Hematopoietic multipotent progenitor cell treated with erythropoietin and hydrocortisone succinate and interleukin-3 and kit ligand, for 4 days (in vitro differentiated cells): ENCODE measurements at regions not wholly inside any gene's neighbourhood (a gene's known extent, or its start where the extent isn't known, plus 50 kb on each side); places are given as distances from the start of the nearest gene placed in this dataset.
"Not testable (repeated sequence)": the region's sequence is repeated elsewhere in the genome, so short reads cannot be mapped to it uniquely, and the experiment has no call there.

Experiments
- DNase-seq: peaks from one replicate; pipeline ENCODE4 v3.0.0-alpha.2; 2015

DNA sequence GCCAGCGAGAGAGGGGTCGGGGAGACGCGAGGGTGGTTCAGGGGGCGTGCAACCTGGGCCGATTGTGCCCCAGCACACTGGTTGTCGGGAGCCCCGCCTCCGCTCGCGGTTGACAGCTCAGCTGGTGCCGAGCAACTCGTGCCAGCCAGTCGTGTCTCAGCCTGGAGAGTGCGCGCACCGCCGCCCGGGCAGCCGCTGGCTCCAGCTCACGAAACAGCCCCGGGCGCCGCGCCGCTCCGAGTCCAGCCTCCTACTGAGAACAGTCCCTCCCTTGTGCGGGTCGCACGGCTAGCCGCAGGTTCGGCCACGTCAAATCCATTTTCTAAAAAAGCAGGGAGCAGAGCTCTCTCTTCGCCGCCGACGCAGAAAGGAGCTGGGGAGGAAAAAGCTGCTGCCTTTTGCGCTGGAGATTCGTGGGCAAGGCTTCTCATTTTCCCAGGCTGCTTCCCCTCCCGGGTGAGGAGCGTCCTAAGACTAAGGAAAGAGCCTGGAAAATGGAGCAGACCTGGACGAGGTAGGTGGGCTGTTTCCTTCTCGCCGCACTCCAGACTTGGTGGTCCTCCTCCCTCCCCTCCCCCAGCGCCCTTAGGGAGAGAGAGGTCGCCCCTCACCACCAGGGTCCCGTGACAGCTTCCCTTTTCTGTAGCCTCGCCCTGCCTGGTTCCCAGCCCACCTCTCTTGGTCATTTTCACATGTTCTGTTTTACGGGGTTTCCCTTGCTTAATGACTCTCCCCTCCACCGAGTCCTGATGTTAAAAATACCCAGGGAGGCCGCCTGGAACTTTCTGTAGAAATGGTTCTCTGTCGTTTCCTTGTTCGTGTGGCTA is 56.7 kb upstream of the SEC22B start:
- DNase-seq, result not testable (repeated sequence)

DNA sequence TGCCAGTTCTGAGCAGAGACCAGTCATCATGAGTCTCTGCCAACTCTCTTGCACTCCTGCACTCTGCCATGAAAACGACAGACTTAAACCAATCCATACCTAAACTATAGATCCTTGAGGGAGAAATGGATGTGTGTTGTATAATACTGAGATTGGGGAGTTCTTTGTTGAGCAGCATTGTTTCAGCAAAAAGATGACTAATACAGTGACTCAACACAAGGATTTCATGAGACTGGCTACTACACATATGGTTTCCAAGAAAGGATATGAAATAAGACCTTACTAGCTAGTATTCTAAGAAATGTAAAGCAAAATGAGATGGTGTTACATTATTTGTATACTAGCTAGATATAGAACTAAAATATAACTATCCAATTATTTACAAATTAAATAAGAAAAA is 53.5 kb upstream of the SEC22B start:
- DNase-seq, result not testable (repeated sequence)
